SU-DHL-6 (cell line): ENCODE measurements at regions not wholly inside any gene's neighbourhood (a gene's known extent, or its start where the extent isn't known, plus 50 kb on each side); places are given as distances from the start of the nearest gene placed in this dataset.

Experiments
- H2AFZ ChIP-seq: fragments of 200-600 bp; sonication (generic); 2 replicates; pipeline ENCODE4 v1.6.1; 2014; ENCODE audit warnings: low read depth, mild to moderate bottlenecking, moderate library complexity, mixed read lengths, antibody characterized with exemption, low read length; ENCODE audit not compliant: severe bottlenecking
- H3F3A ChIP-seq: fragments of 200-600 bp; shearing (Covaris generic); 2 replicates; pipeline ENCODE4 v1.6.0; 2016; ENCODE audit warnings: antibody characterized with exemption, mild to moderate bottlenecking; ENCODE audit not compliant: insufficient read depth
- H3K27ac ChIP-seq: fragments of 200-600 bp; sonication (generic); 2 replicates; pipeline ENCODE4 v1.5.1; 2016; ENCODE audit warnings: low read depth, mild to moderate bottlenecking, low read length, moderate library complexity, mixed read lengths
- H3K27me3 ChIP-seq: fragments of 200-600 bp; sonication (generic), shearing (Covaris generic); 2 replicates; pipeline ENCODE4 v1.6.0; 2014; ENCODE audit warnings: mild to moderate bottlenecking, low read length
- H3K36me3 ChIP-seq: fragments of 200-600 bp; sonication (generic); 2 replicates; pipeline ENCODE4 v1.6.1; 2014; ENCODE audit warnings: mild to moderate bottlenecking, low read length, mixed read lengths
- H3K4me2 ChIP-seq: fragments of 300-600, 200-600 bp; shearing (Covaris generic), sonication (generic); 2 replicates; pipeline ENCODE4 v1.6.0; 2014; ENCODE audit warnings: low read length, low read depth, mild to moderate bottlenecking; ENCODE audit not compliant: poor library complexity, severe bottlenecking
- H3K4me3 ChIP-seq: fragments of 200-600 bp; sonication (generic); 2 replicates; pipeline ENCODE4 v1.5.1; 2014; ENCODE audit warnings: antibody characterized with exemption, low read length, mild to moderate bottlenecking, mixed read lengths; ENCODE audit not compliant: insufficient read depth, poor library complexity, severe bottlenecking
- H3K79me2 ChIP-seq: fragments of 200-600 bp; sonication (generic); 2 replicates; pipeline ENCODE4 v1.6.1; 2014; ENCODE audit warnings: mild to moderate bottlenecking, low read length, moderate library complexity; ENCODE audit not compliant: insufficient read depth
- H3K9ac ChIP-seq: fragments of 200-600 bp; sonication (generic); 2 replicates; pipeline ENCODE4 v1.7.0; 2014; ENCODE audit warnings: mild to moderate bottlenecking, low read length
- H3K9me2 ChIP-seq: fragments of 200-600 bp; sonication (generic); replicated peaks from 2 replicates; pipeline ENCODE4 v1.6.1; 2014; ENCODE audit warnings: low read length; ENCODE audit not compliant: insufficient read depth
- H3K9me3 ChIP-seq: fragments of 200-600 bp; sonication (generic); 2 replicates; pipeline ENCODE4 v1.6.1; 2014; ENCODE audit warnings: low read length, mixed read lengths; ENCODE audit not compliant: insufficient read depth
- H4K20me1 ChIP-seq: fragments of 200-600 bp; sonication (generic); 2 replicates; pipeline ENCODE4 v1.6.1; 2014; ENCODE audit warnings: low read depth, mild to moderate bottlenecking, antibody characterized with exemption, low read length, moderate library complexity, mixed read lengths
- CTCF ChIP-seq: fragments of 200-600 bp; sonication (generic); IDR thresholded peaks from one replicate; pipeline ENCODE4 v1.5.1; 2017; ENCODE audit warnings: antibody characterized with exemption, mild to moderate bottlenecking, low read length, moderate library complexity; ENCODE audit not compliant: insufficient read depth, poor library complexity, severe bottlenecking
- EZH2phosphoT487 ChIP-seq: fragments of 200-600 bp; sonication (generic), shearing (Covaris generic); conservative IDR thresholded peaks from 2 replicates; pipeline ENCODE4 v1.6.1; 2018; ENCODE audit warnings: mild to moderate bottlenecking, antibody characterized with exemption, low read length, moderate library complexity, mixed read lengths

GRCh38 chr1:87714278-87714677 lies 385.6 kb downstream of the LMO4 start:
- H3K79me2 ChIP-seq = no peaks in the 10 kb centered on the region
- no peaks in the 10 kb centered on the region for H3K27me3 ChIP-seq
- no peak overlapping the region for H2AFZ ChIP-seq
- H3K9me2 ChIP-seq = no peaks in the 10 kb centered on the region
- no peaks in the 10 kb centered on the region for H3F3A ChIP-seq
- no peak overlapping the region for H3K4me3 ChIP-seq
- H3K36me3 ChIP-seq = no peaks in the 10 kb centered on the region
- no peak overlapping the region for H3K4me2 ChIP-seq
- H4K20me1 ChIP-seq = no peaks in the 10 kb centered on the region
- TF ChIP-seq EZH2phosphoT487 = no peak
- no peak for TF ChIP-seq CTCF
- H3K9ac ChIP-seq = no peak overlapping the region
- H3K9me3 ChIP-seq = no peaks in the 10 kb centered on the region
- H3K27ac ChIP-seq = no peak overlapping the region

GRCh38 chr1:87715052-87715451 lies 386.4 kb downstream of the LMO4 start:
- no peak overlapping the region for H3K9ac ChIP-seq
- H2AFZ ChIP-seq = no peak overlapping the region
- H3K79me2 ChIP-seq = no peaks in the 10 kb centered on the region
- no peak overlapping the region for H3K27ac ChIP-seq
- H4K20me1 ChIP-seq = no peaks in the 10 kb centered on the region
- no peaks in the 10 kb centered on the region for H3F3A ChIP-seq
- no peak overlapping the region for H3K4me2 ChIP-seq
- H3K9me2 ChIP-seq = no peaks in the 10 kb centered on the region
- H3K36me3 ChIP-seq = no peaks in the 10 kb centered on the region
- no peaks in the 10 kb centered on the region for H3K9me3 ChIP-seq
- H3K4me3 ChIP-seq = no peak overlapping the region
- TF ChIP-seq EZH2phosphoT487 (no peak), CTCF (no peak)
- no peaks in the 10 kb centered on the region for H3K27me3 ChIP-seq

GRCh38 chr1:87715471-87715870 lies 386.8 kb downstream of the LMO4 start:
- no peak overlapping the region for H3K27ac ChIP-seq
- no peak overlapping the region for H3K9ac ChIP-seq
- H3K27me3 ChIP-seq = no peaks in the 10 kb centered on the region
- no peak overlapping the region for H3K4me2 ChIP-seq
- H3K9me2 ChIP-seq = no peaks in the 10 kb centered on the region
- no peaks in the 10 kb centered on the region for H3K36me3 ChIP-seq
- no peaks in the 10 kb centered on the region for H4K20me1 ChIP-seq
- no peak overlapping the region for H2AFZ ChIP-seq
- no peaks in the 10 kb centered on the region for H3K79me2 ChIP-seq
- no peaks in the 10 kb centered on the region for H3F3A ChIP-seq
- no peaks in the 10 kb centered on the region for H3K9me3 ChIP-seq
- no peak for TF ChIP-seq EZH2phosphoT487
- no peak for TF ChIP-seq CTCF
- no peak overlapping the region for H3K4me3 ChIP-seq
